Gastroesophageal sphincter (tissue), 3 donors: ENCODE measurements at regions not wholly inside any gene's neighbourhood (a gene's known extent, or its start where the extent isn't known, plus 50 kb on each side); places are given as distances from the start of the nearest gene placed in this dataset.

Source experiments
- EP300 ChIP-seq: sonication (generic); formaldehyde crosslinking; IDR thresholded peaks from one replicate; pipeline ENCODE4 v1.6.1; 2017; ENCODE audit warnings: antibody characterized with exemption, mild to moderate bottlenecking
- POLR2A ChIP-seq, 2 donors: fragments of 450-650 bp; IDR thresholded peaks; one replicate each; pipeline ENCODE4 v1.6.1; 2017; ENCODE audit warnings: antibody characterized with exemption in 2 of 2, mild to moderate bottlenecking in 2 of 2, moderate library complexity in 1 of 2
- POLR2AphosphoS5 ChIP-seq: sonication (generic); formaldehyde crosslinking; IDR thresholded peaks from one replicate; pipeline ENCODE4 v1.6.1; 2017; ENCODE audit warnings: antibody characterized with exemption
- TF ChIP-seq, protein P1 (sequence below), 4 experiments: fragments of 200-600 bp in 2 of 4; fragments of 450-650 bp in 2 of 4; sonication (generic) in 1 of 4; IDR thresholded peaks; one replicate each; pipeline ENCODE4 v1.5.1; 2017 to 2019; ENCODE audit warnings: antibody characterized with exemption in 4 of 4, mild to moderate bottlenecking in 2 of 4, moderate library complexity in 2 of 4

DNA sequence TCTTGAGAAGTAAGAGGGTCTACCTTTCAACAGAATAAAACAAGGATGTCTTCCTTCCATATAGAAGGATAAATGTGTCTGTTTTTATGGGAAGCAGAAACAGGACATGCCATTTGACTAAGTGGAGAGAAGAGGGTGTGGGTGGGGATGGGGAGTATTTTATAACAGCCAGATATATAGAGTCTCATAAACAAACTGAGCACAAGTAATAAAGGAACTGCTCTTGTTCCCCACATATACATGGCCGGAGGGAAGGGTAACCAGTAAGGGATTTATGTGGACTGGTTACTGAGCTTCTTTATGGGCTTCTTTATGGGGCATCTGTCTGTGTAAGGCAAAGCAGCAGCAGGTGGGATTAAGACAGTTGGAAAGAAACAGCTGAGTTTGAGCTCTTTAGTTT is 558.1 kb downstream of the REEP3 start:
- TF ChIP-seq, protein P1, sequence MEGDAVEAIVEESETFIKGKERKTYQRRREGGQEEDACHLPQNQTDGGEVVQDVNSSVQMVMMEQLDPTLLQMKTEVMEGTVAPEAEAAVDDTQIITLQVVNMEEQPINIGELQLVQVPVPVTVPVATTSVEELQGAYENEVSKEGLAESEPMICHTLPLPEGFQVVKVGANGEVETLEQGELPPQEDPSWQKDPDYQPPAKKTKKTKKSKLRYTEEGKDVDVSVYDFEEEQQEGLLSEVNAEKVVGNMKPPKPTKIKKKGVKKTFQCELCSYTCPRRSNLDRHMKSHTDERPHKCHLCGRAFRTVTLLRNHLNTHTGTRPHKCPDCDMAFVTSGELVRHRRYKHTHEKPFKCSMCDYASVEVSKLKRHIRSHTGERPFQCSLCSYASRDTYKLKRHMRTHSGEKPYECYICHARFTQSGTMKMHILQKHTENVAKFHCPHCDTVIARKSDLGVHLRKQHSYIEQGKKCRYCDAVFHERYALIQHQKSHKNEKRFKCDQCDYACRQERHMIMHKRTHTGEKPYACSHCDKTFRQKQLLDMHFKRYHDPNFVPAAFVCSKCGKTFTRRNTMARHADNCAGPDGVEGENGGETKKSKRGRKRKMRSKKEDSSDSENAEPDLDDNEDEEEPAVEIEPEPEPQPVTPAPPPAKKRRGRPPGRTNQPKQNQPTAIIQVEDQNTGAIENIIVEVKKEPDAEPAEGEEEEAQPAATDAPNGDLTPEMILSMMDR (IDR thresholded peaks at IDR 0.05), result no peak
- TF ChIP-seq POLR2A (IDR thresholded peaks at IDR 0.05), result no peak
- TF ChIP-seq POLR2AphosphoS5, result no peak
- TF ChIP-seq EP300, result no peak
